GM23338 (cell line): ENCODE measurements at regions not wholly inside any gene's neighbourhood (a gene's known extent, or its start where the extent isn't known, plus 50 kb on each side); places are given as distances from the start of the nearest gene placed in this dataset.
"Not testable (repeated sequence)": the region's sequence is repeated elsewhere in the genome, so short reads cannot be mapped to it uniquely, and the experiment has no call there.

Source experiments
- ATAC-seq: fragments of 200-7000 bp; cut with Tn5 transposase; 3 replicates; pipeline ENCODE4 v1.9.1; 2020
- DNase-seq: peaks from one replicate; pipeline ENCODE4 v3.0.0-alpha.2; 2015; ENCODE audit warnings: low spot score
- H2AFZ ChIP-seq: fragments of 200-600 bp; sonication (generic); 2 replicates; pipeline ENCODE4 v1.8.0; 2016; ENCODE audit warnings: antibody characterized with exemption, mild to moderate bottlenecking, moderate library complexity
- H3F3A ChIP-seq: fragments of 200-600 bp; sonication (generic); replicated peaks from 2 replicates; pipeline ENCODE4 v1.8.0; 2017; ENCODE audit warnings: antibody characterized with exemption, mixed run types, low read depth
- H3K27ac ChIP-seq: fragments of 200-600 bp; sonication (generic); 2 replicates; pipeline ENCODE4 v1.6.1; 2016; ENCODE audit warnings: low read depth
- H3K27me3 ChIP-seq: fragments of 200-600 bp; sonication (generic); 2 replicates; pipeline ENCODE4 v1.8.0; 2016; ENCODE audit warnings: mild to moderate bottlenecking, mixed run types, moderate library complexity; ENCODE audit not compliant: insufficient read depth
- H3K36me3 ChIP-seq: fragments of 200-600 bp; sonication (generic); 2 replicates; pipeline ENCODE4 v1.8.0; 2016; ENCODE audit warnings: mild to moderate bottlenecking; ENCODE audit not compliant: insufficient read depth
- H3K4me1 ChIP-seq: fragments of 200-600 bp; sonication (generic); 2 replicates; pipeline ENCODE4 v1.8.0; 2016; ENCODE audit warnings: mild to moderate bottlenecking, moderate library complexity; ENCODE audit not compliant: insufficient read depth
- H3K4me2 ChIP-seq: fragments of 200-600 bp; sonication (generic); 2 replicates; pipeline ENCODE4 v1.7.1; 2017; ENCODE audit warnings: mixed run types
- H3K4me3 ChIP-seq: fragments of 200-600 bp; sonication (generic); 2 replicates; pipeline ENCODE4 v1.6.1; 2016; ENCODE audit warnings: mixed run types
- H3K79me2 ChIP-seq: fragments of 200-600 bp; sonication (generic); replicated peaks from 2 replicates; pipeline ENCODE4 v1.8.0; 2017; ENCODE audit warnings: mild to moderate bottlenecking; ENCODE audit not compliant: insufficient read depth
- H3K9me2 ChIP-seq: fragments of 200-600 bp; sonication (generic); 2 replicates; pipeline ENCODE4 v1.8.0; 2017; ENCODE audit not compliant: insufficient read depth
- H4K20me1 ChIP-seq: fragments of 200-600 bp; sonication (generic); replicated peaks from 2 replicates; pipeline ENCODE4 v1.8.0; 2017; ENCODE audit warnings: mild to moderate bottlenecking; ENCODE audit not compliant: insufficient read depth
- H3K27ac Mint-ChIP-seq: 2 replicates; pipeline ENCODE4 v1.8.0; 2020; ENCODE audit warnings: inconsistent platforms, mild to moderate bottlenecking, moderate library complexity, mixed read lengths
- H3K27me3 Mint-ChIP-seq: 3 replicates; pipeline ENCODE4 v1.8.0; 2022; ENCODE audit warnings: low read depth, mild to moderate bottlenecking, moderate library complexity, mixed read lengths, inconsistent platforms; ENCODE audit not compliant: insufficient read depth, poor library complexity
- H3K36me3 Mint-ChIP-seq: 3 replicates; pipeline ENCODE4 v1.8.0; 2021; ENCODE audit warnings: low read depth, mild to moderate bottlenecking, inconsistent platforms, moderate library complexity, mixed read lengths
- H3K4me1 Mint-ChIP-seq: 3 replicates; pipeline ENCODE4 v1.8.0; 2020; ENCODE audit warnings: mild to moderate bottlenecking, inconsistent platforms, mixed read lengths
- H3K4me3 Mint-ChIP-seq: 3 replicates; pipeline ENCODE4 v1.8.0; 2021; ENCODE audit warnings: moderate library complexity, mild to moderate bottlenecking, inconsistent platforms, mixed read lengths
- H3K9me3 Mint-ChIP-seq: 3 replicates; pipeline ENCODE4 v1.8.0; 2020; ENCODE audit warnings: moderate library complexity, mild to moderate bottlenecking, inconsistent platforms, mixed read lengths

DNA sequence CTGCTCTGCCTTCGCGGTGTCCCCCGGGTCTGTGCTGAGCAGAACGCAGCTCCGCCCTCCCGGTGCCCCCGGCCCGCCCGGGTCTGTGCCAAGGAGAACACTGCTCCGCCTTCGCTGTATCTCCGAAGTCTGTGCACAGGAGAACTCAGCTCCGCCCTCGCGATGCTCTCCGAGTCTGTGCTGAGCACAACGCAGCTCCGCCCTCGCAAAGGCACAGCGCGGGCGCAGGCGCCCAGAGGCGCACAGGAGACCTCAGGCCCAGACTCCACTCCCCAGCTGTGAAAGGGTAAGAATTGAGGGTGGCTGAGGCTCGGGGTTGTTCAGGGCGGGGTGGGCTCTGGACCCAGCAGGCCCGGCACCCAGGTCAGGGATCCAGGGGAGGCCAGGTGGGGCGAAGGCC, 123.2 kb downstream of the PPIAL4F start:
- not testable (repeated sequence) for H3K4me3 ChIP-seq, H3K4me3 Mint-ChIP-seq, H3K4me2 ChIP-seq, H3K27me3 Mint-ChIP-seq, H3K79me2 ChIP-seq, H2AFZ ChIP-seq, H3K9me3 Mint-ChIP-seq, H3K27me3 ChIP-seq, H3K27ac Mint-ChIP-seq, H3K36me3 Mint-ChIP-seq, H3F3A ChIP-seq, H3K4me1 Mint-ChIP-seq, H3K27ac ChIP-seq, DNase-seq, H3K9me2 ChIP-seq, H3K4me1 ChIP-seq, H4K20me1 ChIP-seq, H3K36me3 ChIP-seq
- ATAC-seq, result peak; percentile 61
